Endodermal cell (in vitro differentiated cells): ENCODE measurements at regions not wholly inside any gene's neighbourhood (a gene's known extent, or its start where the extent isn't known, plus 50 kb on each side); places are given as distances from the start of the nearest gene placed in this dataset.

Source experiments
- DNase-seq: peaks from one replicate; pipeline ENCODE4 v3.0.0-alpha.2; 2017
- H3K27ac ChIP-seq: 2 replicates; pipeline ENCODE4 v1.5.1; 2013; ENCODE audit warnings: mild to moderate bottlenecking, low read depth, low read length, moderate library complexity
- H3K27me3 ChIP-seq: 2 replicates; pipeline ENCODE4 v1.6.1; 2013; ENCODE audit warnings: mild to moderate bottlenecking, low read length, moderate library complexity; ENCODE audit not compliant: insufficient read depth, control insufficient read depth, poor library complexity, severe bottlenecking
- H3K36me3 ChIP-seq: 2 replicates; pipeline ENCODE4 v1.7.0; 2013; ENCODE audit warnings: mild to moderate bottlenecking, low read length, moderate library complexity; ENCODE audit not compliant: control insufficient read depth, insufficient read depth
- H3K4me1 ChIP-seq: one replicate; pipeline ENCODE4 v1.7.0; 2013; ENCODE audit warnings: low read length; ENCODE audit not compliant: control insufficient read depth, insufficient read depth
- H3K4me3 ChIP-seq: 2 replicates; pipeline ENCODE4 v1.5.1; 2013; ENCODE audit warnings: mild to moderate bottlenecking, low read length, moderate library complexity
- H3K9ac ChIP-seq: 2 replicates; pipeline ENCODE4 v1.6.1; 2013; ENCODE audit warnings: mild to moderate bottlenecking, low read length, moderate library complexity; ENCODE audit not compliant: poor library complexity, severe bottlenecking; ENCODE audit errors: extremely low read depth
- H3K9me3 ChIP-seq: 2 replicates; pipeline ENCODE4 v1.6.1; 2013; ENCODE audit warnings: mild to moderate bottlenecking, low read length, moderate library complexity; ENCODE audit not compliant: control insufficient read depth
- H3K27ac Mint-ChIP-seq: 2 replicates; pipeline ENCODE4 v1.8.0; 2020; ENCODE audit warnings: mixed read lengths
- H3K27me3 Mint-ChIP-seq: 2 replicates; pipeline ENCODE4 v1.8.0; 2021; ENCODE audit warnings: mild to moderate bottlenecking, mixed read lengths; ENCODE audit not compliant: insufficient read depth
- H3K36me3 Mint-ChIP-seq: 2 replicates; pipeline ENCODE4 v1.8.0; 2020; ENCODE audit warnings: low read depth, mixed read lengths
- H3K4me1 Mint-ChIP-seq: 2 replicates; pipeline ENCODE4 v1.8.0; 2020; ENCODE audit warnings: mixed read lengths
- H3K4me3 Mint-ChIP-seq: 2 replicates; pipeline ENCODE4 v1.8.0; 2020; ENCODE audit warnings: mild to moderate bottlenecking, moderate library complexity, mixed read lengths
- H3K9me3 Mint-ChIP-seq: 2 replicates; pipeline ENCODE4 v1.8.0; 2020; ENCODE audit warnings: mild to moderate bottlenecking, mixed read lengths
- CTCF ChIP-seq: fragments of 200-600 bp; sonication (generic); conservative IDR thresholded peaks from 2 replicates; pipeline ENCODE4 v1.5.0; 2021; ENCODE audit warnings: antibody characterized with exemption, mild to moderate bottlenecking
- WGBS, 2 experiments: methylation state at CpG; one replicate each; pipeline versions ENCODE4 v1.1.5 to v1.1.7; 2013; ENCODE audit warnings: missing lambda C conversion rate in 2 of 2, mixed read lengths in 1 of 2; ENCODE audit not compliant: insufficient coverage in 1 of 2, insufficient read length in 1 of 2; 5-methylcytosine and 5-hydroxymethylcytosine counted together

- H3K9ac ChIP-seq = no peak overlapping the region
- H3K27me3 Mint-ChIP-seq = peaks cover 26% of the 10 kb centered on the region
- WGBS, 2 experiments = 50 to 89% methylated on average over 1 to 8 of the region's 9 CpGs
Observed at GRCh38 chr13:99124794-99125316, 75.8 kb upstream of the UBAC2 start.

GRCh38 chr13:99125326-99125915, 75.2 kb upstream of the UBAC2 start:
- Histone ChIP-seq H3K36me3 (no peaks in the 10 kb centered on the region), H3K4me3 (no peak overlapping the region), H3K27me3 (no peaks in the 10 kb centered on the region), H3K9ac (no peak overlapping the region), H3K27ac (no peak overlapping the region), H3K9me3 (no peaks in the 10 kb centered on the region), H3K4me1 (no peaks in the 10 kb centered on the region)
- Mint-ChIP-seq H3K9me3 (peaks cover under 1% of the 10 kb centered on the region), H3K27ac (no peak overlapping the region), H3K4me1 (no peaks in the 10 kb centered on the region), H3K36me3 (no peaks in the 10 kb centered on the region), H3K4me3 (no peak overlapping the region), H3K27me3 (peaks cover 26% of the 10 kb centered on the region)
- no peak for DNase-seq
- no peak for TF ChIP-seq CTCF
- WGBS, 2 experiments = 91 to 94% methylated on average over 5 to 9 of the region's 9 CpGs

More at GRCh38 chr13:99124794-99125316, 75.8 kb upstream of the UBAC2 start:
- H3K9me3 ChIP-seq = no peaks in the 10 kb centered on the region
- H3K4me1 ChIP-seq = no peaks in the 10 kb centered on the region
- no peak overlapping the region for H3K27ac ChIP-seq
- Mint-ChIP-seq H3K4me1 (no peaks in the 10 kb centered on the region), H3K36me3 (no peaks in the 10 kb centered on the region), H3K9me3 (peaks cover 5% of the 10 kb centered on the region), H3K4me3 (no peak overlapping the region), H3K27ac (no peak overlapping the region)
- no peak overlapping the region for H3K4me3 ChIP-seq
- no peak for TF ChIP-seq CTCF
- no peak for DNase-seq
- no peaks in the 10 kb centered on the region for H3K36me3 ChIP-seq
- H3K27me3 ChIP-seq = no peaks in the 10 kb centered on the region

GRCh38 chr13:99126821-99127220, 73.8 kb upstream of the UBAC2 start:
- Histone ChIP-seq H3K4me3 (no peak overlapping the region), H3K27ac (no peak overlapping the region), H3K4me1 (no peaks in the 10 kb centered on the region), H3K9me3 (no peaks in the 10 kb centered on the region), H3K27me3 (no peaks in the 10 kb centered on the region), H3K9ac (no peak overlapping the region), H3K36me3 (no peaks in the 10 kb centered on the region)
- Mint-ChIP-seq H3K4me3 (no peak overlapping the region), H3K27ac (no peak overlapping the region), H3K36me3 (no peaks in the 10 kb centered on the region), H3K9me3 (no peaks in the 10 kb centered on the region), H3K4me1 (no peaks in the 10 kb centered on the region), H3K27me3 (peaks cover 22% of the 10 kb centered on the region)
- TF ChIP-seq CTCF = no peak
- 94 to 100% methylated on average over 2 of the region's 2 CpGs for WGBS, 2 experiments
- no peak for DNase-seq
